ENCODE measurements at regions not wholly inside any gene's neighbourhood (a gene's known extent, or its start where the extent isn't known, plus 50 kb on each side); places are given as distances from the start of the nearest gene placed in this dataset.

DNA sequence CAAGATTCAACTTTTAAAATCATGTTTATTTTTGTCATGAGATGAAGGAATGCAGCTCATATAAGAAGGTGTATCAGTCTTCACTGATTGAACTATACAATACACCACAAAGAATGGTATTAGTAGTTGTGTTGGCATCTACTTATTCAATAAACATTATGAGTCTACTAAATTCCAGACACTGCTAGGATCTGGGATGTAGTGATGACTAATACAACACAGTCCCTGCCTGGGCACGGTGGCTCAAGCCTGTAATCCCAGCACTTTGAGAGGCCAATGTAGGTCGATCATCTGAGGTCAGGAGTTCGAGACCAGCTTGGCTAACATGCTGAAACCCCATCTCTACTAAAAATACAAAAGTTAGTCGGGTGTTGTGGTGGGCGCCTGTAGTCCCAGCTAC lies 171.4 kb upstream of the NFIB start:
- TF ChIP-seq, protein P1, sequence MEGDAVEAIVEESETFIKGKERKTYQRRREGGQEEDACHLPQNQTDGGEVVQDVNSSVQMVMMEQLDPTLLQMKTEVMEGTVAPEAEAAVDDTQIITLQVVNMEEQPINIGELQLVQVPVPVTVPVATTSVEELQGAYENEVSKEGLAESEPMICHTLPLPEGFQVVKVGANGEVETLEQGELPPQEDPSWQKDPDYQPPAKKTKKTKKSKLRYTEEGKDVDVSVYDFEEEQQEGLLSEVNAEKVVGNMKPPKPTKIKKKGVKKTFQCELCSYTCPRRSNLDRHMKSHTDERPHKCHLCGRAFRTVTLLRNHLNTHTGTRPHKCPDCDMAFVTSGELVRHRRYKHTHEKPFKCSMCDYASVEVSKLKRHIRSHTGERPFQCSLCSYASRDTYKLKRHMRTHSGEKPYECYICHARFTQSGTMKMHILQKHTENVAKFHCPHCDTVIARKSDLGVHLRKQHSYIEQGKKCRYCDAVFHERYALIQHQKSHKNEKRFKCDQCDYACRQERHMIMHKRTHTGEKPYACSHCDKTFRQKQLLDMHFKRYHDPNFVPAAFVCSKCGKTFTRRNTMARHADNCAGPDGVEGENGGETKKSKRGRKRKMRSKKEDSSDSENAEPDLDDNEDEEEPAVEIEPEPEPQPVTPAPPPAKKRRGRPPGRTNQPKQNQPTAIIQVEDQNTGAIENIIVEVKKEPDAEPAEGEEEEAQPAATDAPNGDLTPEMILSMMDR (IDR thresholded peaks at IDR 0.05; ENCODE audit: insufficient read depth, low read length, poor library complexity, severe bottlenecking): no peak
- no peak for TF ChIP-seq EZH2phosphoT487 (conservative IDR thresholded peaks at IDR 0.05; ENCODE audit: low read length)
